ENCODE measurements at regions not wholly inside any gene's neighbourhood (a gene's known extent, or its start where the extent isn't known, plus 50 kb on each side); places are given as distances from the start of the nearest gene placed in this dataset.
A peak's percentile ranks its signal among the peaks of the same experiment; 100 is the strongest.
"Not testable (repeated sequence)": the region's sequence is repeated elsewhere in the genome, so short reads cannot be mapped to it uniquely, and the experiment has no call there.

DNA sequence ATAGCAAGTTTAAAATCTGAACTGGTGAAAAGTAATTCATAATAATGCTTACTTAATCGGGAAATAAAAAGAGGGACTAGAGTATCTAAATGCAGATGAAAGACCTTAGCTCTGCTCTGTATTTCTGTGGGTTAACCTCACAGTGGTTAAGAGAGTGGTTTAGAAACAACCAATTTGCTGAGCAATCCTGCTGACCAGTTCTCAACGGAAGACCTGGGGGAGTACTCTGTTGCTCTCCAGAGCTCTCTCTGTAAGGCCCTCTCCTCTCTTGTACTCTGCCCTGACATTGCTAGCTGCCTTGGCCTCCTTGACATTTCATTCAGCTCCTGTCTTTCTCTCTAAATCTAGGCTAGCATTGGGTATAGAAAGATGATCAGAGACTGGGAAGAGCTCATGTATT, 1186.6 kb upstream of the SEMA6A start:
- DNase-seq: peak; percentile 62

DNA sequence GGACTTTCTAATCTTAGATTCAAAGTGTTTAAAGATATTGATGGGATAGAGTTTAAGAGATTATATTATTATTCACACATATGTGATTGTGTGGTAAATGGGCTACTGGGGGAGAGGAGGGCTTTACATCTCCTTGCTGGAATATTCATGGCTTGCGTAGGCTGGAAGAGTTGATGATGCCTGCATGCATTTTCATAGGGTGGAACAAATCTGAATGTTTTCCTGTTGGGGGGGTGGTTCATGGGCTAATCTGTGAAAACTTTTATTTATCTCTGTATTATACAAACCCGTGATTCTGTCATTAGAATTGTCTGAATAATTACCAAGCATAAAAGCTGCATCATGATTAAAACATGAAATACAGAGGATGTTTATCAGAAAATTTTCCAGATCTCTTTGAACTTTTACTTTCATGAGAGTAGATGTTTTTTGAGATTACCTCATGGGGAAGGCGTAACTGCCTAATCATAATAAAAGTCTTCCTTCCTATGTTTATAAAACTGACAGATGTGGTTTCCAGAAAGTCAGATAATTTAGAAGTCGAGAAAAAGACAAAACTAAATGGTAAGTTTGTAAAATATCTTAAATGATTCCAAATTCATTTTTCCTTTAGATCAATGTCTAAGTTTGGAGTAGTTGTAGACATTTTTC, 1185.4 kb upstream of the SEMA6A start:
- DNase-seq: peak; percentile 16

DNA sequence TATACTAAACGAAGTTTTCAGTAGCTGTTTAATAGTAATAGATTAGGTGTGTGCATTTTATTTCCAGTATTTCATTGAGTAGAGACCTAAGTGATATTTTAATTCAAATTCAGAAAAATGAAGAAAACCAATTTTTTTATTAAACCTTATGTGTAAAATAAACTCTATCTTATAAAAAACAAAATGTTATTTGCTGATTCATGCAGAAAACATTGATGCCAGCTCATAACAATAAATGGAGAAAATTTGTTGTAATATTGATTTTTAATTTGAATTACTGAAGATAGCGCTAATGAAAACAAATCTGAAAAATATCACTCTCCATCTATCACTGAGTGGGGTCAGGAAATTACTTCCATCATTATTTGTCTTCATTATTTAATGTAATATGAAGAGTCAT, 1177.8 kb upstream of the SEMA6A start:
- DNase-seq: no peak

DNA sequence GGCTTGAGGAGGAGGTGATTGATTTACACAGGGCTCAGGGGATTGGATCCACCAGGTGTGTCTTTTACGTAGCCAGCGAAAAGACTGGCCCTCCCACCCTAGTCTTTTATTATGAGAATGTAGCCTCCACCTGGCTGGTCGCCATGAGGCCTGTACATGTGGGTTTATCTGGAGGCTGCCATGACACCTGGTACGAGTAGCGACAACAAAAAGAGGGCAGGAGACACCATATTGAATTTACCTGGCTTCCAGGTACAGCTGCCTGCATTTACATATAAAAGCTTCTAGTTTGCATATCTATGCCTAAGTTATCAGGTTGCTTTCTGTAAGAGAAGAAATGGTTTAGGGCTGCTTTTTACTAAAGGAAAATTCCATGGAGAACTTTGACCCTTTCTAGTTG, 1173.7 kb upstream of the SEMA6A start:
- no peak for DNase-seq

DNA sequence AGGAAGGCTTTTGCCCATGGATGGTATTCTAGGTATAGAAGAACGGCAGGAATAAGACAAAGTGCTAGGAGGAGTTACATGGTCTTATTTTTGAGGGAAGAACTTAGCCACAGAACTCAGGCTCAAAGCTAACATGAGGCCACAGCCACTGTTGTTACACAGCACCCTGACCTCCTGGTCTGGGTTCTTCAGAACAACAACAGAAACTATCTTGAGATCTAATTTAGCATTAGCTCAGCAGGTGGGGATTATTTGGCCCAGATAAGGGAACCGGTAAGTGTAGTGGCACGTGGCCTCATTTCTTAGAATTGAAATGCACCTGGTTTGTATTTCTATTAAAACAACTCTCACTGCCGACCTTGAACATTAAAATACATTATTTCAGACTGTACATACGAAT, 1168.7 kb upstream of the SEMA6A start:
- no peak for DNase-seq

DNA sequence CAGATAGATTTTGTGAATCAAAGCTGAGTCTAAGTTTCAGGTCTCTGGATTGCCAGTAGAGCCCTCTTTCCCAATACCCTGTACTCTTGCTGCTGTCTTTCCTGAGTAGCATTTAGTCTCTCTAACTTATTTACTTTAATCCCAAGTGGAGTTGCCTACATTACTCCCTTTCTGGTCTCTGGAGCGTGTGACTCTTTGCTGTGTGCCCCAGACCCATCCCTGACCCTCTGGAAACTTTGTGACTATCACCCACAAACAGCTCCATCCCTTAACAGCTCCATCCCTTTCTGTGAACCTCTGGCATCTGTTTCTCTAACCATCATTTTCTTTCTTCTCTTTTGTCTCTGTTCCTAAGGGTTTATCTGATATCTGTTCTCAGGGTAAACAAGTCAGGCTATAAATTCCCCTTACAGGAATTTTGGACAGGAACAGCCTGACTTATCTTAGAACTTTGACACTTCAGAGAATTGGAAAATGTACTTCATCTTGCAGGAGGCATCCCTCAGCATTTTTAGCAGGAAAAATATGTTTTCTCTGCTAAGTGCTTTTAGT, 1167.1 kb upstream of the SEMA6A start:
- no peak for DNase-seq

DNA sequence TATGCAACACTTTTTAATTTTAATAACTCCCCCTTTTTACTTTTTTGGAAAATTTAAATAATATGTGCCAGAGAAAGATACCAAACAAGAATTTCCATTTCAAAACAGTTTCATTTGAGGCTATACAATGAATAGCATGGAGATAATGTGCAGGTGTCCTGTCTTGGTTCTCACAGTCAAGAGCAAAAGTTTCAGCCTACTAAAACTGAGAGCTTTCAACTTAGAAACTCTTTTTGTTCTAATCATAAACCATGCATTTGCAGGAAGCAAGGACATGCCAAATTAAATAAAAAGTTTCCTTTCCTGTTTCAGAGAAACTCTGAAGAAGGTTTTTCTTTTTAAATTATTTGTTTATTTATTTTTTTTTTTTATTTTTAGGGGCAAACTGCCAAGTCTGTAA, 1165.6 kb upstream of the SEMA6A start:
- no peak for DNase-seq

DNA sequence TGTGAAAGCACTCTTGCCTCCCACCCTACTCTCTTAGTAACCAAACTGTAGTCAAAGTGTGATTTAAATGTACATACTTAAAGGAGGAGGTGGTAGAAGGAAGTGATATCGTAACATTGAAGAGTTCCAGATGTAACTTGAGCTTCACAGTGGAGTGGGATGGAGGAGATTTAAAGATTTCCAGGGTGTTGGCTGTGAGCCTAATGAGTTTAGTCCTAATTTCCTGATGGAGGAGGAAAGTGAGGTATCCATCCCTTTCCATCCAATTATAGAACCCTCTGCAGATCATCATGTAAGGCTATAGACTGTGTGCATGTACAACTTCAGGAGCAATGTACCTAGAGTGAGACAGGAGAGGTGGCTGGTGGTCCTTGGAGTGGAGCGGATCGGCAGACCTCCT, 1163.9 kb upstream of the SEMA6A start:
- no peak for DNase-seq

DNA sequence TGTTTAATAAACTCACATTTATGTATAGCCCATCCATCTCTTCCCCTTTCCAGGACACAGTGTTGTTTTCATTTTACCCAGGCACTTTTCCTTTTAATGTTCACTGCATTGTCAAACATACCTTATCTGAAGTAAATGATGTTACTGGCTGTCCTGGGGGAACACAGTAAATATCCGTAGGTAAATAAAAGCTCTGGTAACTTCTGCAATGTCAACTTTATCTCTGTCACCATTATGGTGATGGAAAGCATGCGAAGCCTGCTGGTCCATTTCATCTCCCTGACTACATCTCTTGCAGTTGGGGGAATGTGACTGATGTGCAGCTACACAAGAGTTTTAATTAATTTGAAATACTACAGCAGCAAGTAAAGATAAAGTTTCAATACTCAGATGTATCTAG, 1162.1 kb upstream of the SEMA6A start:
- DNase-seq: no peak

DNA sequence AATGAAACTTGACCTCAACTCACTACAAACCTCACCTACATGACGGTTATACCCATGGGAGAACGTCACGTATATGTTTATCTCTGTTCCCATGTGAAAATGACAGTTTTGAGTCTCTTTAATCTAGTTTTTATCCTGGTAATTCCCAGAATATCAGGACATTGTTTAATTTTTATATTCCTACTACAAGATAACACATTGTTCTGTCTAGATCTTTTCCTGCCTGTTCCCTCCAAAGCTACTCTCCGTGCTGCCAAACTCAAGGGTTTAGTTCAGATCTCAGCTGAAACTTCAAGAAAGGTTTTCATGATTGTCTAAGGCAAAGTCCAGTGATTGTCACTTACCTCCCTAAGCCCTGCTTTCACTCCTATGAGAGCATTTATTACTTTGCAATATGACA, 1159.4 kb upstream of the SEMA6A start:
- DNase-seq: no peak

DNA sequence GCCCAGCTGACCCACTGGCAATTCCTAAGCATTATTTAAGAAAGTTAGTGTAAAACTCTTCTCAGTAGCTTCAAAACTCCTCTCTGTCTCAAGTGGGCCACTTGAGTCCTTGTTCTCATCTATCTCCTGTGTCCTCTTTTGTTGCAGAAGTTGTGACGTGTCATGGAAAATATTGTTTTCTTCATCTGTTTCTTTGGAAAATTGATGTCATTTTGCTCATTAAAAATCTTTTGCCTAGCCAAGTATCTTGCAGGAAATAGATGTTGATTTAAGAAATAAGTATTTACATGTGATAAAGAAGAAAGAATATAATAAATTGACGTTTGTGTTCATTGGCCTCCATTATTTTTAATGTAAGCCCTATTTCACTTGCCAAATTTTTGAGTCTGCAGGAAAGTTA, 1158.4 kb upstream of the SEMA6A start:
- DNase-seq: no peak

DNA sequence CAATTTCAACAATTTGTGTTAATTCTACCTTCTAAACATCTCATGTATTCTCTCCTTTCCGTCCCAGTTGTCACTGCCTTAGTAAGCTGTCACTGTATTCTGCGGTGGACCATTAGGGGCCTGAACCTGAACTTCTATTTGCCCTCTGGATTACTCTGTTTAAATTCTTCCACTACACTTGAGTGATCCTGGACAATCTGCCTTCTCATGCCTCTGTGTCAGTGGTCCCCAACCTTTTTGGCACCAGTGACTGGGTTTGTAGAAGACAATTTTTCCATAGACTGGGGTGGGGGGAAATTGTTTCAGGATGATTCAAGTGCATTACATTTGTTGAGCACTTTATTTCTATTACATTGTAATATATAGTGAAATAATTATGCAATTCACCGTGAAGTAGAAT, 1157.6 kb upstream of the SEMA6A start:
- no peak for DNase-seq

DNA sequence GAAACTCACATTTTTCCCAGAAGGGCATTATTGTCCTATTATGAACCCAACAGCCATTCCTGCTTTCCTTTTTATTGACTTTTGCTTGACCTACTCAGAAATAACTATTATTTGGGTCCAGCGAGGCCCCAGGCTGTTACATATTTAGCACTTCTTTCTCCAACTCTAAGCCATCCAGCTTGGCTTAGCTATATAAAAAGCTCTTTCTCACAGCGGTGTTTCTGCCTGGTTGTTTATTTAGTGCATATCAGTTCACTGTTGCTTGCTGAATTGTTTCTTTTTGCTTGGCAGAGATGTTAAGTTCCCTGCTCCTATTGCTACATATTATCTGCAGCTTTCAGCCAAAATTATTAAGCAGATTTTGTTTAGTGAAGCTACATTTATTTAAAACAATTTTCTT, 1156.8 kb upstream of the SEMA6A start:
- no peak for DNase-seq

DNA sequence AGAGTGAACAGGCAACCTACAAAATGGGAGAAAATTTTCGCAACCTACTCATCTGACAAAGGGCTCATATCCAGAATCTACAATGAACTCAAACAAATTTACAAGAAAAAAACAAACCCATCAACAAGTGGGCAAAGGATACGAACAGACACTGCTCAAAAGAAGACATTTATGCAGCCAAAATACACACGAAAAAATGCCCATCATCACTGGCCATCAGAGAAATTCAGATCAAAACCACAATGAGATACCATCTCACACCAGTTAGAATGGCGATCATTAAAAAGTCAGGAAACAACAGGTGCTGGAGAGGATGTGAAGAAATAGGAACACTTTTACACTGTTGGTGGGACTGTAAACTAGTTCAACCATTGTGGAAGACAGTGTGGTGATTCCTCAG, 1146.2 kb upstream of the SEMA6A start:
- not testable (repeated sequence) for DNase-seq

DNA sequence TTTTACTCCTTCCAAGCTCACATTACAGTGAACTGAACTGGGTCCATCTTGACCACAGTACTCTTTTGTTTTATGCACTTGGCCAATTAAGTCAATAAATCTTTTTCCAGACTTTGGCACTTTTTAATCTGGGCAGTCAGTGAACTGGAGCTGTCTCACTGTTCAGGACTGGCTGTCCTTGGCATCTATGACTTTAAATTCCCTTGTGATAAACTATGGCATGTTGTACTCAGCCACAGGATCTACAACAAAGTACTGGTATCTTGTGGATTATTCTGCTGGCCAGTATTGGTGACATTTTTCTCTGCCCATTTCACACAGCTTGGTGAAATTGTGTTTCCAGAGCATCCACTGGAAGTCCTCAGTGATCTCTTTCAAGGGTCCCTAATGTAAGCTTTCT, 1144.8 kb upstream of the SEMA6A start:
- DNase-seq: no peak

DNA sequence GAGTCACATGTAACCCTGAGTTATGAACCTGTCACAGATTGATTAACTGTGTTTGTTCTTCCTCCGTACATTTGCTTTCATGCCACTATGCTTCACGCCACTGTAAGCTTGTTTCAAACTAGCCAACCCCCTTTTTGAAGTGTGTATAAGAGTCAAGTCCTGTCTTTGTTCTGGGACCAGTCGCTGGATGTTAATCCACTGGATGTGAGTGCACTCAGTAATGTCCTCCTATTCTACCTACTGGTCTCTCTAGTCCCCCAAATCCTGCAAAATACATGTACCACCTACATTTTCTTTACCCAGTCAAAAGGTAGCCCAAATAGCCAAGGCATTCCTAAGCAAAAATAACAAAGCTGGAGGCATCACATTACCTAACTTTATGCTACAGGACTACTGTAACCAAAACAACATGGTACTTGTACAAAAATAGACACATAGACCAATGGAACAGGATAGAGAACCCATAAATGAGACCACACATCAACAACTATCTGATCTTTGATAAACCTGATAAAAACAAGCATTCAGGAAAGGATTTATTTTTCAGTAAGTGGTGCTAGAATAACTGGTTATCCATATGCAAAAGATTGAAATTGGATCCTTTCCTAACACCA, 1139.1 kb upstream of the SEMA6A start:
- no peak for DNase-seq

DNA sequence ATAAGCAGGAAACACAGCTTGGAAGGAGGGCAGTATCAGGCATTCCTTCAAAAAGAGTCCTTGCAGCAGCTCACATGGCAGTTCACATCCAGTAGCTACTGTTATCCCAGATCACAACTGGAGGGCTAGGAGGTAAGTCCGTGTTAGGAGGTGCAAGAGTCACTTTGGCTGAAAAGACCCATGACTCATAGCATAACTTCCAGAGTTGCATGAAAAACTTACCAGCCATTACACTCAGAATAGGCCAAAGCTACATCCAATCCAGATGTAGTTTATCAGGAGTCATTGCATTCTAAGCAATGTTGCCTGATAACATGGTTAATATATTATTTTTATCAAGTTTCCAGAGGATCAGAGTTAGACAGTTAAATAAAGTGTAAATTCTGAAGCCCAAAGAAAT, 1126.4 kb upstream of the SEMA6A start:
- DNase-seq: no peak

DNA sequence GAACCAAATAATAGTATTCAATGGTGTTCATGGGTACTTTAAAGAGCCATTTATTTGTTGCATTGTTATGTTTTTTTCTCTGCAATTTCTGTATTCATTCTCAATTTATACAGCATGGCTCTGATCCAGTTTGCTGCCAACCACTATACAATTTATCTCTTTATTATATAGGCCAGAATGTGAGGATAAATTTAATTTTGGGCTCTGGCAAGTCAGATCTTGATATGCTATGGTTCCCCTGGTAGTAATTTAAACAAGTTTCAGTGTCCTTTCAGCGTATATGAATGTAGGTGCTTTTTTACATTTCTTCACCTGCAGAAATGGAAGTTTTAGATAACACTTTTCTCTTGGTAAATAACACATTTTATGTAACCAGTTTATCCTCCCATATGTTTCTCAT, 1118.0 kb upstream of the SEMA6A start:
- DNase-seq: no peak

DNA sequence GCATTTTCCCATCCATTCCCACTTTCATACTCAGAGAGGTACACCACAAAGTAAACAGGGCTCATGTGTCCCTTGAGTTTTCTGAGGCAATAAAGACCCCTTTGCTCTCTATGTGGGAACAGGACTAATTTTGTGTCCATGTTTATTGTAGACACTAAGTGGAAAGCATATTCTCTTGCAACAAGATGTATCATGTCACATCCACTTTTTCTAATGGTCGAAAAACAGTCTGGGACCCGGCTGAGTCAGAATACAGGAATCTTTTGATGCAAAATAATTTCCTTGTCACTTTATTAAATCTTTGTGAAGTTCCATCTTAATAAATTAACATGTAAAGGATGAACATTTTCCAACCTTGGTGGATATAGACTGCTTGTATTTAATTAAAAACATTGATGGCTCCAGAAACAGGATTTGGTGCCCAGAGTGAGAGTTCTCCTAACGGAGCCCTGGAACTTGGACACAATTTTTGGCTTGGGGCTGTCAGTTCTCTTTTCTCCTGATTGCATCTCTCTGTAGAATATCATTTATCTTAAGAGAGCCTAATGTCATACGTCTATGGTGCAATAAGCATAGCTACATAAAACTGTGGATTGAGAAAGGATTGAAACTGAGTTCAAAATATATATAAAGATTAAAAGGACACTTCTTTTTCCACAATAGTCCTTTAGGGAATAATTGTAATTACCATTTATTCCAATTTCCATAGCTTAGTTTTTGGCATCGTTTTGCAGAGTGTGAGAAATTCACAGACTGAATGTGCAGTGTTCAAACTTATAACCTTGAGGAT, 1116.7 kb upstream of the SEMA6A start:
- no peak for DNase-seq

DNA sequence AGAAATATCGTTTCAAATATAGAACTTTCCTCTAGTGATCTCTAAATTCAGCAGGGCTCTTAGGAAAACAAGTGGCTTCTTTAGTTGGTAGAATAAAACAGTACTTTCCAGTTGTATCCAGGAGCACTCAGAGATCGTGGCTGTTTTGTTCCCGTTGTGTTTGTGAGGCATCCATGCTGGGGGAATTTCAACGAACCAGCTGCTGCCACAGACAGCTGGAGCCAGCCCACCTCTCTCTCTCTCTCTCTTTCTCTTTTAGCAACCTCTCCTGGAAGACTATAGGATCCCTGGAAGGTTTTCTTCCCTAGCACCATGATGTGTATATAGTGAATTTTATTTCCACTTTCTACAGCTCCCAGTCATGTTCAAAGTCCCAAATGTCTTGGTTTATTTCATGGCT, 1116.0 kb upstream of the SEMA6A start:
- DNase-seq: no peak

DNA sequence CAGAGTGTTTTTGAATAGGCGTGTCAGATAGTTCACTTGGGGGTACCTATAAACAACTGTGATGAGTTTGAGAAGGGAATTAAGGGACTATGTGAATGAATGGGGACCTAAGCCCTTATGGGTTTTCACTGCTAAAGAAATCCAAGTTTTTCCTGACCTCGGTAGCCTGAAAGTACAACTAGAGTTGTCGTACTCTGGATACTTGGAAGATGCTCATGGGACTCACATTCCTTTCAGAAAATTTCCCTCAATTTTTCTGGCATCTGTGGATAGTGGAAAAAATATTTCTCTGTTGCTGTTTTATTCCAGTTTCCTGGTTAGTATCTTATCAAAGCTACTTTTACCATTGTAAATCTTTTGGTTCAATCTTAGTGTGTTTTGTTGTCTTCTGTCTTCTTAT, 1112.3 kb upstream of the SEMA6A start:
- DNase-seq: no peak

DNA sequence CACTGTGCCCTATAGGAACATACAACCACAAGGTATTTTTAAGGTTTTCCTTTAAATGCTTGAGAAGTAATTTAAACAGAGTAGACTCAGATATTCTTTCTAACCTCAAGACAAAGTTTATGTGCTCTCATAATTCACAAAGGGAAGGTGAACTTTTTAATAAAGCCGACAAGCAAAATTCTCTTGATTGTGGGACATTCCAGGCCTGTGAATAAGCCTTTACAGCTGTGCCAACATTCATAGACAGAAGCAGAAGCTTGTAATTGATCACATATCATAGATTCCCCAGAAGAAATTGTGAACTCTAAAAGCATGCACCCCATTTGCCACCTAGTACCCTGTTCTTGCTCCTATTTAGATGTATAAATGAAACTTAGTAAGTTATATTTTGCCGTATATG, 1107.8 kb upstream of the SEMA6A start:
- DNase-seq: no peak

DNA sequence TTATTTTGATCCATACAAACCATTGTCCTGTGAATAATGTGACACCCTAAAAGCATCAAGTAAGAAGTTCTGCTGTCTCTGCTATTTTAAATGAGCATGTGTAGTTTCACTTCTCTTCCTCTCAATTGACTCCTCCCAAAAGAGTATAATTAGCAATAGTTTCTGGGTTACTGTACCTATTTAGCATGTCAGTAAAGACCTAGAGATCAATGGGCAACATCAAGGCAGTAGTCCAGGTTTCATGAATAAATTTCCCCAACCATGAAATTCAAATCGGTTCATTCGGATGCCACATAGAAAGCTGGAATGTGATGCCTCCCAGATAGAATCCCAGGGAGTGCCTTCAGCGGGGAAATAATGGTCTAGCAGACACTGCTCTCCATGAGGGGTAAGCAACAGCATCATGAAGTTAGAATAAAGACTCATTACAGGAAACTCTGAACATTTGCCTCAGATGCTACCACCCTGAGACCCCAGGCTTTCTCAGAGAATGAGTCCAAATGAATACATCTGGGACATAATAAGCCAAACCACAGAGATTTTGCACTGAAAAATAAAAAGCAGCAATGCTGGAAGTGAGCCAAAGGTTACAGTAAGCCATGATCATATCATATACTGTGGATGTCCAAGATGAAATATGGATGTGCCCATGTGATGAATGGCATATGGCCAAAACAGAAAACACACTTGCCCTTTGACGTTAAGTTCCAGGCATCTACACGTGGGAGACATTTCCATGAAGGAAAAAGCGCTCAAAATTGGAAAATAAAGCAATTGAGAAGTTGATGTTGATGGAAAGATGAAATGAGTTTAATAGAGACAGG, 1107.0 kb upstream of the SEMA6A start:
- DNase-seq: no peak

Measured in hematopoietic multipotent progenitor cell treated with erythropoietin and hydrocortisone succinate and interleukin-3 and kit ligand, for 6 days (in vitro differentiated cells).